ENCODE measurements at regions not wholly inside any gene's neighbourhood (a gene's known extent, or its start where the extent isn't known, plus 50 kb on each side); places are given as distances from the start of the nearest gene placed in this dataset.

GRCh38 chr20:12294678-12295077, 377.0 kb downstream of the BTBD3 start:
- H3K4me3 ChIP-seq (ENCODE audit: low read depth, low read length) = no peak overlapping the region
- no peak for TF ChIP-seq CTCF (IDR thresholded peaks at IDR 0.05; ENCODE audit: borderline replicate concordance, insufficient read depth, low read depth, low read length)

GRCh38 chr20:12305188-12305950, 387.7 kb downstream of the BTBD3 start:
- H3K4me3 ChIP-seq (ENCODE audit: low read depth, low read length) = no peak overlapping the region
- no peak for TF ChIP-seq CTCF (IDR thresholded peaks at IDR 0.05; ENCODE audit: borderline replicate concordance, insufficient read depth, low read depth, low read length)

GRCh38 chr20:12306107-12306506, 388.4 kb downstream of the BTBD3 start:
- TF ChIP-seq CTCF (IDR thresholded peaks at IDR 0.05; ENCODE audit: borderline replicate concordance, insufficient read depth, low read depth, low read length) = no peak
- no peak overlapping the region for H3K4me3 ChIP-seq (ENCODE audit: low read depth, low read length)

GRCh38 chr20:12311094-12311865, 393.6 kb downstream of the BTBD3 start:
- no peak for TF ChIP-seq CTCF (IDR thresholded peaks at IDR 0.05; ENCODE audit: borderline replicate concordance, insufficient read depth, low read depth, low read length)
- no peak overlapping the region for H3K4me3 ChIP-seq (ENCODE audit: low read depth, low read length)

GRCh38 chr20:12315652-12316051, 398.0 kb downstream of the BTBD3 start:
- no peak overlapping the region for H3K4me3 ChIP-seq (ENCODE audit: low read depth, low read length)
- TF ChIP-seq CTCF (IDR thresholded peaks at IDR 0.05; ENCODE audit: borderline replicate concordance, insufficient read depth, low read depth, low read length) = no peak

- no peak overlapping the region for H3K4me3 ChIP-seq (ENCODE audit: low read depth, low read length)
- no peak for TF ChIP-seq CTCF (IDR thresholded peaks at IDR 0.05; ENCODE audit: borderline replicate concordance, insufficient read depth, low read depth, low read length)
Observed at GRCh38 chr20:12316794-12317193, 399.1 kb downstream of the BTBD3 start.

GRCh38 chr20:12317433-12317832, 399.7 kb downstream of the BTBD3 start:
- H3K4me3 ChIP-seq (ENCODE audit: low read depth, low read length) = no peak overlapping the region

More at GRCh38 chr20:12317433-12317832, 399.7 kb downstream of the BTBD3 start:
- no peak for TF ChIP-seq CTCF (IDR thresholded peaks at IDR 0.05; ENCODE audit: borderline replicate concordance, insufficient read depth, low read depth, low read length)

Data from GM12875 (cell line).